IPS DF 6.9 (cell line): ENCODE measurements at regions not wholly inside any gene's neighbourhood (a gene's known extent, or its start where the extent isn't known, plus 50 kb on each side); places are given as distances from the start of the nearest gene placed in this dataset.
"Not testable (repeated sequence)": the region's sequence is repeated elsewhere in the genome, so short reads cannot be mapped to it uniquely, and the experiment has no call there.

Experiments
- DNase-seq: peaks from one replicate; pipeline ENCODE4 v3.0.0-alpha.2; 2013; ENCODE audit warnings: low read depth, low spot score
- H3K27ac ChIP-seq: one replicate; pipeline ENCODE4 v1.5.1; 2013; ENCODE audit warnings: low read length, control low read depth
- H3K27me3 ChIP-seq: 2 replicates; pipeline ENCODE4 v1.6.1; 2013; ENCODE audit warnings: mild to moderate bottlenecking, low read length; ENCODE audit not compliant: control insufficient read depth, insufficient read depth
- H3K36me3 ChIP-seq: 2 replicates; pipeline ENCODE4 v1.6.1; 2013; ENCODE audit warnings: low read length; ENCODE audit not compliant: control insufficient read depth, insufficient read depth
- H3K4me1 ChIP-seq: 2 replicates; pipeline ENCODE4 v1.6.1; 2013; ENCODE audit warnings: low read length; ENCODE audit not compliant: control insufficient read depth, insufficient read depth
- H3K4me3 ChIP-seq: 2 replicates; pipeline ENCODE4 v1.5.1; 2013; ENCODE audit warnings: mild to moderate bottlenecking, low read length
- H3K9me3 ChIP-seq: 2 replicates; pipeline ENCODE4 v1.6.1; 2013; ENCODE audit warnings: low read length, inconsistent platforms; ENCODE audit not compliant: control insufficient read depth, insufficient read depth
- WGBS: extraction: QIAGEN DNeasy Blood & Tissue Kit; methylation state at CpG from one replicate; pipeline ENCODE4 v1.1.7; 2013; ENCODE audit warnings: mixed read lengths, missing lambda C conversion rate; ENCODE audit not compliant: insufficient read length, insufficient coverage; 5-methylcytosine and 5-hydroxymethylcytosine counted together

DNA sequence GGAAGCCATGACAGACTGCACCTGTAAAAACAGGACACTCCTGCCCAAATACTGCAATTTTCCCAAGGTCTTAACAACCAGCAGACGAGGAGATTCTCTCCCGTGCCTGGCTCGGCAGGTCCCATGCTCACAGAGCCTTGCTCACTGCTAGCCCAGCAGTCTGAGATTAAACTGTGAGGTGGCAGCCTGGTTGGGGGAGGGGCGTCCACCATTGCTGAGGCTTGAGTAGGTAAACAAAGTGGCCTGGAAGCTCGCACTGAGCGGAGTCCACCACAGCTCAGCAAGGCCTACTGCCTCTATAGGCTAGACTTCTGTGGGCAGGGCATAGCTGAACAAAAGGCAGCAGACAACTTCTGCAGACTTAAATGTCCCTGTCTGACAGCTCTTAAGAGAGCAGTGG, 80.3 kb downstream of the ANXA5 start:
- H3K27ac ChIP-seq, DNase-seq, H3K27me3 ChIP-seq, H3K9me3 ChIP-seq, H3K4me3 ChIP-seq, H3K36me3 ChIP-seq, H3K4me1 ChIP-seq: not testable (repeated sequence)
- no CpG with 5 or more reads among the region's 6 CpGs for WGBS

GRCh38 chr4:121614101-121614500, 82.7 kb downstream of the ANXA5 start:
- Histone ChIP-seq H3K9me3 (no peaks in the 10 kb centered on the region), H3K27ac (no peak overlapping the region), H3K4me3 (no peak overlapping the region), H3K27me3 (no peaks in the 10 kb centered on the region), H3K36me3 (no peaks in the 10 kb centered on the region), H3K4me1 (no peaks in the 10 kb centered on the region)
- no peak for DNase-seq

GRCh38 chr4:121599049-121599448, 97.7 kb downstream of the ANXA5 start:
- H3K4me3 ChIP-seq: no peak overlapping the region
- H3K4me1 ChIP-seq: no peaks in the 10 kb centered on the region
- no peaks in the 10 kb centered on the region for H3K36me3 ChIP-seq
- no CpG with 5 or more reads among the region's 3 CpGs for WGBS
- H3K27me3 ChIP-seq: no peaks in the 10 kb centered on the region
- no peak overlapping the region for H3K27ac ChIP-seq
- DNase-seq: no peak
- no peaks in the 10 kb centered on the region for H3K9me3 ChIP-seq

DNA sequence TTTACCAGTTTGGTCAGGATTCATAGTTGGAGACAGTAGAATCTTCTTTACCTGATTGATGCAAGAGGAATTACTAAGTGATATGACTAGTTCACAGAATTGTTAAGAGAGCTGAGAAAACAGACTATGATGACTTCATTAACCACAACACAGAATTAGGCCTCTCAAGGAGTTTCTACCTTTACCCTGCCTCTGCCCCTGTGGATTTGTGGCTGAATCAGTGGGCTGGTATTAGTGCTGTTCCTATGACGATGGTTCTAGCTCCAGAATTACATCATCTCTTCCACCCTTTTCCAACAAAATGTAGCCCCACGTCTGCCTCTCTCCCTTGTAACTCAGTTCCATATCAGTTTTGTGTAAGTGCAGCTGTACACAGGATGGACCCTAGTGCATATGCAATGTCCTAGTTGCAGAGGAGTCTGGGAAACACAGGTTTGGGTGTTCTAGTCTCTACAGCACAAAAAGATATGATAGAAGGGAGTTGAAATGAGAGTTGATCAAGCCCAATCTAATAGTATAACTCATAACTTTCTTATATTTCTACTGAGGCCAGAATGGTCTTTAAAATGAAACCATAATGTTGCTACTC, 99.3 kb downstream of the ANXA5 start:
- Histone ChIP-seq H3K9me3 (no peaks in the 10 kb centered on the region), H3K27me3 (no peaks in the 10 kb centered on the region), H3K4me1 (no peaks in the 10 kb centered on the region), H3K27ac (no peak overlapping the region), H3K36me3 (no peaks in the 10 kb centered on the region), H3K4me3 (no peak overlapping the region)
- DNase-seq: no peak
- WGBS: no CpG with 5 or more reads among the region's 2 CpGs

DNA sequence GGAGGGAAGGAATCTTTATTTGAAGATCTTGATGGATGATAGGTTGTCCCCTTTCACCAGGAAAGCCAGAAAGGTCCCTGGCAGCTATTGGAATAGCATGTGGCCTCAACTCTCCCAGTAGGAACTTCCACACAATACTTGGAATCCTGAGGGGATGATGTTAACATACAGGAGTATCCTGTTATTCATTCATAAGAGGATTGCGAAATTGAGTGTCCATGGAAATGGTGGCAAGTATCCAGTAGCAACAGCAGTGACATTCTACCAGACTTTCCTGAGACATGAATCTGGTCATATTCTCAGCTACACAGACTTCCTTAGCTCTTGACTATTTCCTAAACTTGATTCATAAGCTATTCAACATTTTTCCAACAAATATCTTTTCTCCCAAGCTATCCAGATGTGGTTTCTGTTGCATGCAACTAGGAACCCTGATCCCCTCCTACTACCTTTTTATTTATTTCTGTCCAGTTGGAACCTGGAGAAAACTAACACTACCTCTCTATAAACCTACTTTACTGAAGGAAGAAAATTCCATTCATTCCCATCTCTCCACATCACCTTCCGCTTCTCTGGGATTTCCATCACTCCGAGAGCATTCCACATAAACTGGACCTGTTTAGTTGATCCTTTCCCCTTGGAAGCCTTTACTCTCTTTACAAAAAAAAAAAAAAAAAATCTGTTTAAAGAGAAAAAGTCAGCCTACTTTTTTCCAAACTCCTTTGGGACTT, 101.8 kb downstream of the ANXA5 start:
- Histone ChIP-seq H3K9me3 (no peaks in the 10 kb centered on the region), H3K27me3 (no peaks in the 10 kb centered on the region), H3K4me3 (no peak overlapping the region), H3K27ac (no peak overlapping the region), H3K4me1 (no peaks in the 10 kb centered on the region), H3K36me3 (no peaks in the 10 kb centered on the region)
- WGBS: no CpG with 5 or more reads among the region's 3 CpGs
- no peak for DNase-seq

GRCh38 chr4:121593760-121594159, 103.0 kb downstream of the ANXA5 start:
- no peaks in the 10 kb centered on the region for H3K27me3 ChIP-seq
- H3K4me3 ChIP-seq: no peak overlapping the region
- H3K36me3 ChIP-seq: no peaks in the 10 kb centered on the region
- no peak for DNase-seq
- H3K9me3 ChIP-seq: no peaks in the 10 kb centered on the region
- H3K27ac ChIP-seq: no peak overlapping the region
- H3K4me1 ChIP-seq: no peaks in the 10 kb centered on the region

GRCh38 chr4:121592257-121592656, 104.5 kb downstream of the ANXA5 start:
- H3K4me1 ChIP-seq, H3K9me3 ChIP-seq, H3K27me3 ChIP-seq, H3K36me3 ChIP-seq, H3K27ac ChIP-seq, DNase-seq, H3K4me3 ChIP-seq: not testable (repeated sequence)
- WGBS: no CpG with 5 or more reads among the region's 3 CpGs

DNA sequence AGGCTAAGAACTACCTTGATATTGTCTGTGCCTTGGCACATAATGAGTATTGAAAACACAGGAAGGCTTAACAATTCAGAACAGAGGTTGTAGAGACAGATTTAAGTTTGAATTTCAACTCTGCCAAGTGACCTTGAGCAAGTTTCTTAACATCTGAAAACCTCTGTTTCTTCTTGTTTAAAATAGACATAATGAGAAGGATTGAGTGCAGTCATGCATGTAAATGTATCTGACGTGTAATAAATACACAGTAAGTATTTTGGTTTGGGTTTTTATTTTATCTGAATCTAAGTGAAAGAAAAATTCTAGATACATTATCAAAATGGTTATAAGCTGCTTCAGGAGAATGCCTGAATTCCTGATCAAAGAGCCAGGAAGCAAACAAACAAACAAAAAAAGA, 111.9 kb downstream of the ANXA5 start:
- WGBS: 100% methylated on average over 1 of the region's 1 CpG
- H3K9me3 ChIP-seq: no peaks in the 10 kb centered on the region
- H3K27me3 ChIP-seq: no peaks in the 10 kb centered on the region
- no peak overlapping the region for H3K4me3 ChIP-seq
- H3K27ac ChIP-seq: no peak overlapping the region
- H3K36me3 ChIP-seq: no peaks in the 10 kb centered on the region
- no peaks in the 10 kb centered on the region for H3K4me1 ChIP-seq
- DNase-seq: no peak

DNA sequence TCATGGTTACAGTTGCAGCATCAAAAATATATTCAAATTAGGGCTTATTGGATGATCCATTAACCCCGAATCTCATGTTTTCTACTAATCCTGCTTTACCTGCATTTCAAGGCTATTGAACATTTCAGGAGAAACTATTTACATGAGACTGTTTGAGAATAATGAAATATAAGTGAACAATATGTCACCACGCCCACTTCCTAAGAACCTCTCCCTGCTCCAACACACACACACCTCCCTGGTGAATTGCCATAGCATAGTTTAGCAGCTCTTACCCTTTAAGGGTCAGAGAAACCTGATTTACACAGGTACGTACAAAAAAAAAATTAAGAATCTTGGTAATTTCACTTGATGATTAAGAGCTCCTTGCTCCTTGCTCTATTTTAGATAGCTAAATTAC, 113.4 kb downstream of the ANXA5 start:
- no peak for DNase-seq
- WGBS: no CpG with 5 or more reads among the region's 3 CpGs
- Histone ChIP-seq H3K4me1 (no peaks in the 10 kb centered on the region), H3K27me3 (no peaks in the 10 kb centered on the region), H3K4me3 (no peak overlapping the region), H3K27ac (no peak overlapping the region), H3K9me3 (no peaks in the 10 kb centered on the region), H3K36me3 (no peaks in the 10 kb centered on the region)

DNA sequence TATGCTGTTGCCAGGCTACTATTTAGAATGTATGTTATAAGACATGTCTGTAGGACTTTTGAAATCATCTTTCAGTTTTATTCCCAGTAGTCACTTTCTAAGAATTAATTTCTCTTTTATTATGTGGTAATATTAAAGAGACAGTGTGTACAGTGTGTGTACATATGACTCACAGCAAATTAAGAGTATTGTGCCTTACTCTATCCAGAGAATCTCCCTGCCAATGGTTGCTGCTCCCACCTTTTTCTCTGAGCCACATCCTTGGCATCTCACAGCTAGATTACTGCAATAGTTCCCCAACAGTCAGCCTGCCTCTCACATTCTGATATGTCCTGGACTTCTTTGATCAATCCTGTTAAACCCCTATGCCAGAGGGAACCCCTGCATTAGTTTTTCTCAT, 114.5 kb downstream of the ANXA5 start:
- Histone ChIP-seq H3K4me3 (no peak overlapping the region), H3K4me1 (no peaks in the 10 kb centered on the region), H3K36me3 (no peaks in the 10 kb centered on the region), H3K27ac (no peak overlapping the region), H3K27me3 (no peaks in the 10 kb centered on the region), H3K9me3 (no peaks in the 10 kb centered on the region)
- no peak for DNase-seq

DNA sequence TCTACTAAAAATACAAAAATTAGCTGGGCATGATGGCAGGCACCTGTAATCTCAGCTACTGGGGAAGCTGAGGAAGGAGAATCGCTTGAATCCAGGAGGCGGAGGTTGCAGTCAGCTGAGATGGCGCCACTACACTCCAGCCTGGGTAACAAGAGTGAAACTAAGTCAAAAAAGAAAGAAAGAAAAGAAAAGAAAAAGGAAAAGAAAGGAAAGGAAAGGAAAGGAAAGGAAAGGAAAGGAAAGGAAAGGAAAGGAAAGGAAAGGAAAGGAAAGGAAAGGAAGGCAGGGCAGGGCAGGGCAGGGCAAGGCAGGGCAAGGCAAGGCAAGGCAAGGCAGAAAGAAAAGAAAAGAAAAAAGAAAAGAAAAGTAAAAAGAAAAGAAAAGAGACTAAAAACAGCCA, 121.4 kb downstream of the ANXA5 start:
- H3K9me3 ChIP-seq, H3K36me3 ChIP-seq, H3K4me3 ChIP-seq, H3K27ac ChIP-seq, H3K27me3 ChIP-seq, H3K4me1 ChIP-seq, DNase-seq: not testable (repeated sequence)
- no CpG with 5 or more reads among the region's 3 CpGs for WGBS
